ENCODE measurements at regions not wholly inside any gene's neighbourhood (a gene's known extent, or its start where the extent isn't known, plus 50 kb on each side); places are given as distances from the start of the nearest gene placed in this dataset.

DNA sequence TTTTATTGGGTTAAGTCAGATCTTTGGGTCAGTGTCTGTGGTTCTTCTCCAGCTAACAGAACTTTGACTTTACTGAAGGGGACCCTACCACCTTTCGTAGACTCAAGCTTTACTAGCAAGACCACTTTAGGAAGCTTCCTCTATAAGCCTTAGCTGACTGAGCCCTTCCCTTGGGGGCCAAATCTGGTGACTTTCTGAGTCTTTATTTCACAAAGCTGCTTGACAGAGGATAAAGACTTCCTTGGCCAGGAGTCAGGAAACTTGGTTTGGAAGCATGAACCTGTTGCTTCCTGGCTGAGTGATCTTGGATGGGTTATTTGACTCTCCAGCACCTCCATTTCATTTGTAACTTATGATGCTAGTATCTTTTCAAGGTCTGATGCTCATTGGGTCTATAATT is 466.7 kb downstream of the TYW1 start:
- TF ChIP-seq, protein P1, sequence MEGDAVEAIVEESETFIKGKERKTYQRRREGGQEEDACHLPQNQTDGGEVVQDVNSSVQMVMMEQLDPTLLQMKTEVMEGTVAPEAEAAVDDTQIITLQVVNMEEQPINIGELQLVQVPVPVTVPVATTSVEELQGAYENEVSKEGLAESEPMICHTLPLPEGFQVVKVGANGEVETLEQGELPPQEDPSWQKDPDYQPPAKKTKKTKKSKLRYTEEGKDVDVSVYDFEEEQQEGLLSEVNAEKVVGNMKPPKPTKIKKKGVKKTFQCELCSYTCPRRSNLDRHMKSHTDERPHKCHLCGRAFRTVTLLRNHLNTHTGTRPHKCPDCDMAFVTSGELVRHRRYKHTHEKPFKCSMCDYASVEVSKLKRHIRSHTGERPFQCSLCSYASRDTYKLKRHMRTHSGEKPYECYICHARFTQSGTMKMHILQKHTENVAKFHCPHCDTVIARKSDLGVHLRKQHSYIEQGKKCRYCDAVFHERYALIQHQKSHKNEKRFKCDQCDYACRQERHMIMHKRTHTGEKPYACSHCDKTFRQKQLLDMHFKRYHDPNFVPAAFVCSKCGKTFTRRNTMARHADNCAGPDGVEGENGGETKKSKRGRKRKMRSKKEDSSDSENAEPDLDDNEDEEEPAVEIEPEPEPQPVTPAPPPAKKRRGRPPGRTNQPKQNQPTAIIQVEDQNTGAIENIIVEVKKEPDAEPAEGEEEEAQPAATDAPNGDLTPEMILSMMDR (IDR thresholded peaks at IDR 0.05; ENCODE audit: insufficient read depth, low read depth, low read length): no peak
- TF ChIP-seq EZH2 (IDR thresholded peaks at IDR 0.05; ENCODE audit: insufficient read depth, low read length): no peak

All from astrocyte (in vitro differentiated cells and primary cell).